T-helper 17 cell (primary cell): ENCODE measurements at regions not wholly inside any gene's neighbourhood (a gene's known extent, or its start where the extent isn't known, plus 50 kb on each side); places are given as distances from the start of the nearest gene placed in this dataset.

ENCODE experiments used
- ATAC-seq: fragments of 150-1000 bp; cut with Tn5 transposase; 2 replicates; pipeline ENCODE4 v1.10.0; 2021; ENCODE audit warnings: mild to moderate bottlenecking, moderate library complexity
- DNase-seq, 3 donors: peaks; one replicate each; pipeline versions ENCODE4 v3.0.0 to v3.0.0-alpha.2; 2020 to 2021
- H3K9me3 ChIP-seq: one replicate; pipeline ENCODE4 v1.7.0; 2013; ENCODE audit warnings: low read length, mild to moderate bottlenecking; ENCODE audit not compliant: control insufficient read depth, poor library complexity, severe bottlenecking
- H3K27ac Mint-ChIP-seq: one replicate; pipeline ENCODE4 v1.8.0; 2022; ENCODE audit warnings: mild to moderate bottlenecking, moderate library complexity, mixed read lengths
- H3K27me3 Mint-ChIP-seq: one replicate; pipeline ENCODE4 v1.8.0; 2022; ENCODE audit warnings: mixed read lengths
- H3K36me3 Mint-ChIP-seq: one replicate; pipeline ENCODE4 v1.8.0; 2022; ENCODE audit warnings: low read depth, mixed read lengths
- H3K4me1 Mint-ChIP-seq: one replicate; pipeline ENCODE4 v1.8.0; 2022; ENCODE audit warnings: mild to moderate bottlenecking, mixed read lengths
- H3K4me3 Mint-ChIP-seq: one replicate; pipeline ENCODE4 v1.8.0; 2022; ENCODE audit warnings: mild to moderate bottlenecking, moderate library complexity, mixed read lengths

- Mint-ChIP-seq H3K27ac (no peak overlapping the region), H3K27me3 (no peaks in the 10 kb centered on the region), H3K4me1 (no peaks in the 10 kb centered on the region), H3K4me3 (no peak overlapping the region), H3K36me3 (peaks cover under 1% of the 10 kb centered on the region)
- ATAC-seq, result no peak
- no peak for DNase-seq
- no peaks in the 10 kb centered on the region for H3K9me3 ChIP-seq
These were observed 61.7 kb upstream of the PSD2 start for GRCh38 chr5:139733698-139734538.

- ATAC-seq (no peak), DNase-seq (no peak)
- Mint-ChIP-seq H3K4me3 (no peak overlapping the region), H3K4me1 (no peaks in the 10 kb centered on the region), H3K36me3 (peaks cover 2% of the 10 kb centered on the region), H3K27ac (no peak overlapping the region), H3K27me3 (no peaks in the 10 kb centered on the region)
- no peaks in the 10 kb centered on the region for H3K9me3 ChIP-seq
These were observed 61.1 kb upstream of the PSD2 start for GRCh38 chr5:139734539-139734916.

- H3K4me3 Mint-ChIP-seq, result no peak overlapping the region
- H3K27me3 Mint-ChIP-seq, result no peaks in the 10 kb centered on the region
- peaks cover 2% of the 10 kb centered on the region for H3K36me3 Mint-ChIP-seq
These were observed 57.1 kb upstream of the PSD2 start for GRCh38 chr5:139738193-139739149.

GRCh38 chr5:139739150-139739974, 56.2 kb upstream of the PSD2 start:
- Mint-ChIP-seq H3K4me3 (no peak overlapping the region), H3K27me3 (no peaks in the 10 kb centered on the region), H3K4me1 (peaks cover 2% of the 10 kb centered on the region), H3K27ac (peak overlapping the region; percentile 21), H3K36me3 (peaks cover 2% of the 10 kb centered on the region)
- ATAC-seq (no peak), DNase-seq (no peak)
- H3K9me3 ChIP-seq, result no peaks in the 10 kb centered on the region

More at GRCh38 chr5:139738193-139739149, 57.1 kb upstream of the PSD2 start:
- ATAC-seq, result no peak
- Mint-ChIP-seq H3K27ac (no peak overlapping the region), H3K4me1 (no peaks in the 10 kb centered on the region)
- no peak for DNase-seq
- H3K9me3 ChIP-seq, result no peaks in the 10 kb centered on the region

GRCh38 chr5:139740138-139740991, 55.2 kb upstream of the PSD2 start:
- no peak for ATAC-seq
- no peak for DNase-seq
- peaks cover 2% of the 10 kb centered on the region for H3K4me1 Mint-ChIP-seq
- peak overlapping the region; percentile 21 for H3K27ac Mint-ChIP-seq
- no peak overlapping the region for H3K4me3 Mint-ChIP-seq
- H3K27me3 Mint-ChIP-seq, result no peaks in the 10 kb centered on the region
- H3K9me3 ChIP-seq, result no peaks in the 10 kb centered on the region
- peaks cover 2% of the 10 kb centered on the region for H3K36me3 Mint-ChIP-seq

- H3K27me3 Mint-ChIP-seq, result no peaks in the 10 kb centered on the region
- H3K4me1 Mint-ChIP-seq, result peaks cover 5% of the 10 kb centered on the region
- no peak for DNase-seq
- H3K9me3 ChIP-seq, result no peaks in the 10 kb centered on the region
- H3K36me3 Mint-ChIP-seq, result peaks cover 2% of the 10 kb centered on the region
- no peak for ATAC-seq
- H3K4me3 Mint-ChIP-seq, result no peak overlapping the region
- no peak overlapping the region for H3K27ac Mint-ChIP-seq
These were observed 54.5 kb upstream of the PSD2 start for GRCh38 chr5:139740992-139741672.

GRCh38 chr5:139741823-139742172, 53.8 kb upstream of the PSD2 start:
- Mint-ChIP-seq H3K4me3 (no peak overlapping the region), H3K27me3 (no peaks in the 10 kb centered on the region), H3K27ac (no peak overlapping the region), H3K36me3 (peaks cover 2% of the 10 kb centered on the region), H3K4me1 (peaks cover 7% of the 10 kb centered on the region)
- no peaks in the 10 kb centered on the region for H3K9me3 ChIP-seq
- DNase-seq, result no peak
- no peak for ATAC-seq

GRCh38 chr5:139742173-139742903, 53.3 kb upstream of the PSD2 start:
- Mint-ChIP-seq H3K36me3 (peaks cover 5% of the 10 kb centered on the region), H3K4me3 (no peak overlapping the region), H3K4me1 (peaks cover 12% of the 10 kb centered on the region), H3K27ac (peak overlapping the region; percentile 39), H3K27me3 (no peaks in the 10 kb centered on the region)
- no peak for ATAC-seq
- no peak for DNase-seq
- no peaks in the 10 kb centered on the region for H3K9me3 ChIP-seq

- Mint-ChIP-seq H3K4me3 (no peak overlapping the region), H3K27ac (peak overlapping the region; percentile 39), H3K36me3 (peaks cover 5% of the 10 kb centered on the region), H3K27me3 (peaks cover 4% of the 10 kb centered on the region), H3K4me1 (peaks cover 14% of the 10 kb centered on the region)
- no peaks in the 10 kb centered on the region for H3K9me3 ChIP-seq
- ATAC-seq (no peak), DNase-seq (no peak)
These were observed 52.4 kb upstream of the PSD2 start for GRCh38 chr5:139743001-139743771.

- ATAC-seq (no peak), DNase-seq (no peak)
- H3K9me3 ChIP-seq, result no peaks in the 10 kb centered on the region
- H3K27ac Mint-ChIP-seq, result no peak overlapping the region
- H3K27me3 Mint-ChIP-seq, result peaks cover 10% of the 10 kb centered on the region
- H3K4me3 Mint-ChIP-seq, result no peak overlapping the region
- H3K4me1 Mint-ChIP-seq, result peaks cover 17% of the 10 kb centered on the region
- H3K36me3 Mint-ChIP-seq, result peaks cover 5% of the 10 kb centered on the region
These were observed 51.8 kb upstream of the PSD2 start for GRCh38 chr5:139743804-139744203.
